ENCODE measurements at regions not wholly inside any gene's neighbourhood (a gene's known extent, or its start where the extent isn't known, plus 50 kb on each side); places are given as distances from the start of the nearest gene placed in this dataset.

- TF ChIP-seq EZH2 (optimal IDR thresholded peaks at IDR 0.05; ENCODE audit: low read depth, low read length) (no peak), EZH2phosphoT487 (IDR thresholded peaks at IDR 0.05; ENCODE audit: low read length) (no peak)
- TF ChIP-seq, protein P1, sequence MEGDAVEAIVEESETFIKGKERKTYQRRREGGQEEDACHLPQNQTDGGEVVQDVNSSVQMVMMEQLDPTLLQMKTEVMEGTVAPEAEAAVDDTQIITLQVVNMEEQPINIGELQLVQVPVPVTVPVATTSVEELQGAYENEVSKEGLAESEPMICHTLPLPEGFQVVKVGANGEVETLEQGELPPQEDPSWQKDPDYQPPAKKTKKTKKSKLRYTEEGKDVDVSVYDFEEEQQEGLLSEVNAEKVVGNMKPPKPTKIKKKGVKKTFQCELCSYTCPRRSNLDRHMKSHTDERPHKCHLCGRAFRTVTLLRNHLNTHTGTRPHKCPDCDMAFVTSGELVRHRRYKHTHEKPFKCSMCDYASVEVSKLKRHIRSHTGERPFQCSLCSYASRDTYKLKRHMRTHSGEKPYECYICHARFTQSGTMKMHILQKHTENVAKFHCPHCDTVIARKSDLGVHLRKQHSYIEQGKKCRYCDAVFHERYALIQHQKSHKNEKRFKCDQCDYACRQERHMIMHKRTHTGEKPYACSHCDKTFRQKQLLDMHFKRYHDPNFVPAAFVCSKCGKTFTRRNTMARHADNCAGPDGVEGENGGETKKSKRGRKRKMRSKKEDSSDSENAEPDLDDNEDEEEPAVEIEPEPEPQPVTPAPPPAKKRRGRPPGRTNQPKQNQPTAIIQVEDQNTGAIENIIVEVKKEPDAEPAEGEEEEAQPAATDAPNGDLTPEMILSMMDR (IDR thresholded peaks at IDR 0.05; ENCODE audit: low read length) = no peak
Measured at GRCh38 chr15:59821286-59821685, 132.2 kb upstream of the BNIP2 start.

GRCh38 chr15:59819092-59819491 lies 130.0 kb upstream of the BNIP2 start:
- H3K27me3 ChIP-seq (replicated peaks; ENCODE audit: insufficient read depth, low read length) = no peaks in the 10 kb centered on the region

More at GRCh38 chr15:59821286-59821685, 132.2 kb upstream of the BNIP2 start:
- no peak overlapping the region for H3K4me2 ChIP-seq (ENCODE audit: low read depth, low read length)
- H3K9ac ChIP-seq (ENCODE audit: low read length) = no peak overlapping the region
- H3K27me3 ChIP-seq (replicated peaks; ENCODE audit: insufficient read depth, low read length) = no peaks in the 10 kb centered on the region
- no peak overlapping the region for H2AFZ ChIP-seq (ENCODE audit: low read length)
- H3K4me3 ChIP-seq (ENCODE audit: low read length) = no peak overlapping the region
- H3K27ac ChIP-seq (ENCODE audit: low read length) = no peak overlapping the region
- DNase-seq = no peak
- no peaks in the 10 kb centered on the region for H3K36me3 ChIP-seq (replicated peaks; ENCODE audit: insufficient read depth, low read length)
- H3K9me3 ChIP-seq (replicated peaks; ENCODE audit: insufficient read depth, low read length) = no peaks in the 10 kb centered on the region
- no peaks in the 10 kb centered on the region for H4K20me1 ChIP-seq (ENCODE audit: insufficient read depth, low read length)
- H3F3A ChIP-seq (ENCODE audit: insufficient read depth, low read length) = no peaks in the 10 kb centered on the region
- no peaks in the 10 kb centered on the region for H3K9me2 ChIP-seq (replicated peaks; ENCODE audit: insufficient read depth, low read length)
- no peaks in the 10 kb centered on the region for H3K4me1 ChIP-seq (ENCODE audit: low read length)
- no peaks in the 10 kb centered on the region for H3K79me2 ChIP-seq (ENCODE audit: low read length)

GRCh38 chr15:59818336-59818735 lies 129.2 kb upstream of the BNIP2 start:
- Histone ChIP-seq H3K27ac (ENCODE audit: low read length) (no peak overlapping the region), H3K9ac (ENCODE audit: low read length) (no peak overlapping the region), H3F3A (ENCODE audit: insufficient read depth, low read length) (no peaks in the 10 kb centered on the region), H3K4me2 (ENCODE audit: low read depth, low read length) (no peak overlapping the region), H2AFZ (ENCODE audit: low read length) (no peak overlapping the region), H3K36me3 (replicated peaks; ENCODE audit: insufficient read depth, low read length) (no peaks in the 10 kb centered on the region), H3K27me3 (replicated peaks; ENCODE audit: insufficient read depth, low read length) (no peaks in the 10 kb centered on the region), H3K4me3 (ENCODE audit: low read length) (no peak overlapping the region), H3K4me1 (ENCODE audit: low read length) (no peaks in the 10 kb centered on the region), H3K9me3 (replicated peaks; ENCODE audit: insufficient read depth, low read length) (no peaks in the 10 kb centered on the region), H4K20me1 (ENCODE audit: insufficient read depth, low read length) (no peaks in the 10 kb centered on the region), H3K9me2 (replicated peaks; ENCODE audit: insufficient read depth, low read length) (no peaks in the 10 kb centered on the region), H3K79me2 (ENCODE audit: low read length) (no peaks in the 10 kb centered on the region)
- TF ChIP-seq EZH2phosphoT487 (IDR thresholded peaks at IDR 0.05; ENCODE audit: low read length) (no peak), EZH2 (optimal IDR thresholded peaks at IDR 0.05; ENCODE audit: low read depth, low read length) (no peak)
- TF ChIP-seq, protein P1 (IDR thresholded peaks at IDR 0.05; ENCODE audit: low read length) = no peak
- no peak for DNase-seq

More at GRCh38 chr15:59819092-59819491, 130.0 kb upstream of the BNIP2 start:
- H3K79me2 ChIP-seq (ENCODE audit: low read length) = no peaks in the 10 kb centered on the region
- no peak overlapping the region for H3K4me2 ChIP-seq (ENCODE audit: low read depth, low read length)
- no peaks in the 10 kb centered on the region for H3K4me1 ChIP-seq (ENCODE audit: low read length)
- H3K27ac ChIP-seq (ENCODE audit: low read length) = no peak overlapping the region
- H3K9ac ChIP-seq (ENCODE audit: low read length) = no peak overlapping the region
- H4K20me1 ChIP-seq (ENCODE audit: insufficient read depth, low read length) = no peaks in the 10 kb centered on the region
- no peaks in the 10 kb centered on the region for H3F3A ChIP-seq (ENCODE audit: insufficient read depth, low read length)
- no peak overlapping the region for H2AFZ ChIP-seq (ENCODE audit: low read length)
- H3K9me3 ChIP-seq (replicated peaks; ENCODE audit: insufficient read depth, low read length) = no peaks in the 10 kb centered on the region
- no peaks in the 10 kb centered on the region for H3K9me2 ChIP-seq (replicated peaks; ENCODE audit: insufficient read depth, low read length)
- no peak overlapping the region for H3K4me3 ChIP-seq (ENCODE audit: low read length)
- DNase-seq = no peak
- no peaks in the 10 kb centered on the region for H3K36me3 ChIP-seq (replicated peaks; ENCODE audit: insufficient read depth, low read length)
- TF ChIP-seq EZH2 (optimal IDR thresholded peaks at IDR 0.05; ENCODE audit: low read depth, low read length) (no peak), EZH2phosphoT487 (IDR thresholded peaks at IDR 0.05; ENCODE audit: low read length) (no peak)
- TF ChIP-seq, protein P1 (IDR thresholded peaks at IDR 0.05; ENCODE audit: low read length) = no peak
